ENCODE measurements at regions not wholly inside any gene's neighbourhood (a gene's known extent, or its start where the extent isn't known, plus 50 kb on each side); places are given as distances from the start of the nearest gene placed in this dataset.

- H3K36me3 ChIP-seq (ENCODE audit: low read length) = no peaks in the 10 kb centered on the region
- no peaks in the 10 kb centered on the region for H3K9me3 ChIP-seq (ENCODE audit: insufficient read depth, low read length)
- no peak overlapping the region for H3K27ac ChIP-seq (ENCODE audit: low read depth, low read length)
- H2AFZ ChIP-seq (ENCODE audit: low read depth, low read length, severe bottlenecking) = no peak overlapping the region
- H3K4me2 ChIP-seq (ENCODE audit: low read depth, low read length, poor library complexity, severe bottlenecking) = no peak overlapping the region
- no peaks in the 10 kb centered on the region for H3K79me2 ChIP-seq (ENCODE audit: insufficient read depth, low read length)
- no peaks in the 10 kb centered on the region for H3F3A ChIP-seq (ENCODE audit: insufficient read depth)
- no peak overlapping the region for H3K4me3 ChIP-seq (ENCODE audit: insufficient read depth, low read length, poor library complexity, severe bottlenecking)
- TF ChIP-seq EZH2phosphoT487 (conservative IDR thresholded peaks at IDR 0.05; ENCODE audit: low read length) (no peak), CTCF (IDR thresholded peaks at IDR 0.05; ENCODE audit: insufficient read depth, low read length, poor library complexity, severe bottlenecking) (no peak)
- no peaks in the 10 kb centered on the region for H3K9me2 ChIP-seq (replicated peaks; ENCODE audit: insufficient read depth, low read length)
- no peak overlapping the region for H3K9ac ChIP-seq (ENCODE audit: low read length)
- H3K27me3 ChIP-seq (ENCODE audit: low read length) = no peaks in the 10 kb centered on the region
- H4K20me1 ChIP-seq (ENCODE audit: low read depth, low read length) = no peaks in the 10 kb centered on the region
These were observed 149.3 kb downstream of the TGFB2 start for GRCh38 chr1:218494449-218494852.

- H3K9me2 ChIP-seq (replicated peaks; ENCODE audit: insufficient read depth, low read length) = no peaks in the 10 kb centered on the region
- no peak overlapping the region for H3K4me3 ChIP-seq (ENCODE audit: insufficient read depth, low read length, poor library complexity, severe bottlenecking)
- no peaks in the 10 kb centered on the region for H3K79me2 ChIP-seq (ENCODE audit: insufficient read depth, low read length)
- no peak overlapping the region for H3K27ac ChIP-seq (ENCODE audit: low read depth, low read length)
- no peak overlapping the region for H3K9ac ChIP-seq (ENCODE audit: low read length)
- H3K27me3 ChIP-seq (ENCODE audit: low read length) = no peaks in the 10 kb centered on the region
- no peaks in the 10 kb centered on the region for H3F3A ChIP-seq (ENCODE audit: insufficient read depth)
- no peak overlapping the region for H2AFZ ChIP-seq (ENCODE audit: low read depth, low read length, severe bottlenecking)
- TF ChIP-seq EZH2phosphoT487 (conservative IDR thresholded peaks at IDR 0.05; ENCODE audit: low read length) (no peak), CTCF (IDR thresholded peaks at IDR 0.05; ENCODE audit: insufficient read depth, low read length, poor library complexity, severe bottlenecking) (no peak)
- no peaks in the 10 kb centered on the region for H4K20me1 ChIP-seq (ENCODE audit: low read depth, low read length)
- no peak overlapping the region for H3K4me2 ChIP-seq (ENCODE audit: low read depth, low read length, poor library complexity, severe bottlenecking)
- H3K36me3 ChIP-seq (ENCODE audit: low read length) = no peaks in the 10 kb centered on the region
- H3K9me3 ChIP-seq (ENCODE audit: insufficient read depth, low read length) = no peaks in the 10 kb centered on the region
These were observed 150.8 kb downstream of the TGFB2 start for GRCh38 chr1:218495931-218496330.

- no peak overlapping the region for H3K27ac ChIP-seq (ENCODE audit: low read depth, low read length)
- H2AFZ ChIP-seq (ENCODE audit: low read depth, low read length, severe bottlenecking) = no peak overlapping the region
- H3K9me2 ChIP-seq (replicated peaks; ENCODE audit: insufficient read depth, low read length) = no peaks in the 10 kb centered on the region
- no peaks in the 10 kb centered on the region for H4K20me1 ChIP-seq (ENCODE audit: low read depth, low read length)
- no peak overlapping the region for H3K4me2 ChIP-seq (ENCODE audit: low read depth, low read length, poor library complexity, severe bottlenecking)
- H3K36me3 ChIP-seq (ENCODE audit: low read length) = no peaks in the 10 kb centered on the region
- H3F3A ChIP-seq (ENCODE audit: insufficient read depth) = no peaks in the 10 kb centered on the region
- no peak overlapping the region for H3K4me3 ChIP-seq (ENCODE audit: insufficient read depth, low read length, poor library complexity, severe bottlenecking)
- TF ChIP-seq CTCF (IDR thresholded peaks at IDR 0.05; ENCODE audit: insufficient read depth, low read length, poor library complexity, severe bottlenecking) (no peak), EZH2phosphoT487 (conservative IDR thresholded peaks at IDR 0.05; ENCODE audit: low read length) (no peak)
- no peaks in the 10 kb centered on the region for H3K9me3 ChIP-seq (ENCODE audit: insufficient read depth, low read length)
- no peaks in the 10 kb centered on the region for H3K79me2 ChIP-seq (ENCODE audit: insufficient read depth, low read length)
- no peak overlapping the region for H3K9ac ChIP-seq (ENCODE audit: low read length)
- no peaks in the 10 kb centered on the region for H3K27me3 ChIP-seq (ENCODE audit: low read length)
These were observed 151.4 kb downstream of the TGFB2 start for GRCh38 chr1:218496561-218496960.
